NB4 (cell line): ENCODE measurements at regions not wholly inside any gene's neighbourhood (a gene's known extent, or its start where the extent isn't known, plus 50 kb on each side); places are given as distances from the start of the nearest gene placed in this dataset.

ENCODE experiments used
- POLR2A ChIP-seq: IDR thresholded peaks from 2 replicates; pipeline ENCODE4 v1.6.1; 2011; ENCODE audit warnings: mild to moderate bottlenecking; ENCODE audit not compliant: insufficient read length; ENCODE audit errors: extremely low read depth
- TF ChIP-seq, protein P1 (sequence below): IDR thresholded peaks from one replicate; pipeline ENCODE4 v1.5.1; 2012; ENCODE audit warnings: low read depth, low read length
- TF ChIP-seq, protein P2 (sequence below): IDR thresholded peaks from 2 replicates; pipeline ENCODE4 v1.6.1; 2011; ENCODE audit warnings: low read depth, low read length

DNA sequence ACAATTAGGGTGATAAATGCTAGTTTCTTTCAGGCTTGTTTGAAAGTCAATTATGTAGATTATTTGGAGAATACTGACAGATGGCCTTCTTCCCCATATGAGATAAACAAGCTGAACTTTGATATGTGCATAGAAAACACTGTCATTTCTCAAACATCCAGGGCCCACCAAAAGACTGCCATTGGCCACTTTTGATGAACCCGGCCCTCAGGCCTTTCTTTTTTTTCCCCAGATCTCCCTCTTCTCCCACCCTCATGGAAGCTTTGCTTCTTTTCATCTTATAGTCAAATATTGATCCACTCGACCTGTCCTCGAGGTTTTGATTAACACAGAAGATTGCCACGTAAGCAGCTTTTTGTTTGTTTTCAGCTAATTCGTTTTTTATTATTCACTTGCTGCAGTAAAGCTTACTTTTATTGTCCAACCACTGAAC lies 377.4 kb downstream of the SMARCA1 start:
- TF ChIP-seq POLR2A, result no peak
- TF ChIP-seq, protein P1, sequence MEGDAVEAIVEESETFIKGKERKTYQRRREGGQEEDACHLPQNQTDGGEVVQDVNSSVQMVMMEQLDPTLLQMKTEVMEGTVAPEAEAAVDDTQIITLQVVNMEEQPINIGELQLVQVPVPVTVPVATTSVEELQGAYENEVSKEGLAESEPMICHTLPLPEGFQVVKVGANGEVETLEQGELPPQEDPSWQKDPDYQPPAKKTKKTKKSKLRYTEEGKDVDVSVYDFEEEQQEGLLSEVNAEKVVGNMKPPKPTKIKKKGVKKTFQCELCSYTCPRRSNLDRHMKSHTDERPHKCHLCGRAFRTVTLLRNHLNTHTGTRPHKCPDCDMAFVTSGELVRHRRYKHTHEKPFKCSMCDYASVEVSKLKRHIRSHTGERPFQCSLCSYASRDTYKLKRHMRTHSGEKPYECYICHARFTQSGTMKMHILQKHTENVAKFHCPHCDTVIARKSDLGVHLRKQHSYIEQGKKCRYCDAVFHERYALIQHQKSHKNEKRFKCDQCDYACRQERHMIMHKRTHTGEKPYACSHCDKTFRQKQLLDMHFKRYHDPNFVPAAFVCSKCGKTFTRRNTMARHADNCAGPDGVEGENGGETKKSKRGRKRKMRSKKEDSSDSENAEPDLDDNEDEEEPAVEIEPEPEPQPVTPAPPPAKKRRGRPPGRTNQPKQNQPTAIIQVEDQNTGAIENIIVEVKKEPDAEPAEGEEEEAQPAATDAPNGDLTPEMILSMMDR, result no peak
- TF ChIP-seq, protein P2, sequence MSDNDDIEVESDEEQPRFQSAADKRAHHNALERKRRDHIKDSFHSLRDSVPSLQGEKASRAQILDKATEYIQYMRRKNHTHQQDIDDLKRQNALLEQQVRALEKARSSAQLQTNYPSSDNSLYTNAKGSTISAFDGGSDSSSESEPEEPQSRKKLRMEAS, result no peak
